ENCODE measurements at regions not wholly inside any gene's neighbourhood (a gene's known extent, or its start where the extent isn't known, plus 50 kb on each side); places are given as distances from the start of the nearest gene placed in this dataset.

GRCh38 chr12:123043536-123044001 lies 63.1 kb downstream of the ARL6IP4 start:
- TF ChIP-seq REST (IDR thresholded peaks at IDR 0.05) = no peak
- peak; percentile 75 for TF ChIP-seq CTCF (IDR thresholded peaks at IDR 0.05)
- TF ChIP-seq RCOR1 (IDR thresholded peaks at IDR 0.05; ENCODE audit: low read depth, low read length) = no peak
- TF ChIP-seq PHF8 (IDR thresholded peaks at IDR 0.05; ENCODE audit: borderline replicate concordance, low read depth) = no peak
- TF ChIP-seq CHD4 (IDR thresholded peaks at IDR 0.05; ENCODE audit: borderline replicate concordance) = no peak
- no peak for TF ChIP-seq POLR2A (IDR thresholded peaks at IDR 0.05; ENCODE audit: low read length)
- TF ChIP-seq KDM1A (IDR thresholded peaks at IDR 0.05; ENCODE audit: low read depth) = no peak

All from A549 (cell line).